ENCODE measurements at regions not wholly inside any gene's neighbourhood (a gene's known extent, or its start where the extent isn't known, plus 50 kb on each side); places are given as distances from the start of the nearest gene placed in this dataset.
"Not testable (repeated sequence)": the region's sequence is repeated elsewhere in the genome, so short reads cannot be mapped to it uniquely, and the experiment has no call there.

DNA sequence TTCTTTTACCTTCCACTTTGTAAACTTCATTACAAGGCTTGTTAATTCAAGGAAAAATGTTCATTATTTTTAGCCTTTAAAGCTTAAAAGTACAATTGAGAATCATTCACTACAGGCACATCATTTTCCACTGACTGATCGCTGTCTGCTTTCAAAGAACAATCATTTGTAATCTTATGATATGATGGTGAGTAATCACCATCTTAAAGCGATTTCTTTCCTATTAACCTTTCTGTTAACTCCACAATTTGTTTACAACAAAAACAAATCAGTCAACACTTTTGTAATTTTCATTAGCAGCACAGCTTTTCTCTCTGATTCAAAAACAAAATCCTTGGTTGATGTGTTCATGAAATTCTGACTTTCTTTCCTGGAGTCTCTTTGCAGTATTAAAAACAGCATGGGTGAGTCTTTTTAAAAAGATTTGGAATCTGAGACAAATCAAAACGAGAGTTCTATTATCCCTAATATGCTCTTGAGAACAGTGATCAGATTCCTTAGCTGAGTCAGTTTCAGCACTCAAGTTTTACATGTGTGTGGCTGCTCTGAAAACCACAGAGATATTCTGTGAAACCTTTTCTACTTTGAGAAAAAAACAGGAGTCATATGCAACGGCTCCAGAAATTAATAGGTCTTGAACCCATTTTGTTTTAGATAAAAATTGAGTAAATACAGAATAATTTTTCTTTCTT, 145.8 kb upstream of the TMPRSS15 start:
- no peak for DNase-seq (ENCODE audit: low read depth in 2 of 3, low spot score in 1 of 3)

DNA sequence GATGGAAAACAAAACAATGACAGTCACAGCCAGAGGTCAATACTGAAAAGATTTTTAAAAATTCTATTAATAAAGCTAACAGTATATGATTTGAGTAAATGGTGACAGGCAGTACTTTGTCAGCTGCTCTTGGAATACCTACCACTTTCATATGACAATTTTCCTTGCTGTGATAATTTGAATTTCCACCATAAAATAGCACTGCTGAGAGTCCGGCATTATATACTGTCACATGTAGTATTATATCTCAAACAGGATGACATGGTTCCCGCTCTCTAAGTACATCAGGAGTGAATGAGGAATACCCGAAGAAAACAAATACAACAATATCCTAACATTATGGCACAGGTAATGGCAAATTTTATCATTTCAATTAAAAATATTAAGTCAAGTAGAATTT, 146.8 kb upstream of the TMPRSS15 start:
- DNase-seq (ENCODE audit: low read depth in 2 of 3, low spot score in 1 of 3) = no peak

DNA sequence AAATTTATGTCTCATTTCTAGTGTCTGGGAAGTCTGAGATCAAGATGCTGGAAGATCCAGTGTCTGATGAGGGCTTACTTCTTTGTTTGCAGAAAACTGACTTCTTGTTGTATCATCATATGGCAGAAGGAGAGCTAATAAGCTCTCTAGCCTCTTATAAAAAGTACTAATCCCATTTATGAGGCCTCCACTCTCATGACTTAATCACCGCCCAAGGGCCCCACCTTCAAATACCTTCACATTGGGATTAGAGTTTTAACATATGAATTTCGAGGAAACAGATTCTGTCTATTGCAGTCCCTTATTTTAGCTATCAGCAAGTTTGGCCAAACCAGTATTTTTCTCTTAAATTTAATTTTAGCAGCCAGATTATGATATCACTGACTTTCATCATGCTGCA, 150.2 kb upstream of the TMPRSS15 start:
- DNase-seq (ENCODE audit: low read depth in 2 of 3, low spot score in 1 of 3) = no peak

DNA sequence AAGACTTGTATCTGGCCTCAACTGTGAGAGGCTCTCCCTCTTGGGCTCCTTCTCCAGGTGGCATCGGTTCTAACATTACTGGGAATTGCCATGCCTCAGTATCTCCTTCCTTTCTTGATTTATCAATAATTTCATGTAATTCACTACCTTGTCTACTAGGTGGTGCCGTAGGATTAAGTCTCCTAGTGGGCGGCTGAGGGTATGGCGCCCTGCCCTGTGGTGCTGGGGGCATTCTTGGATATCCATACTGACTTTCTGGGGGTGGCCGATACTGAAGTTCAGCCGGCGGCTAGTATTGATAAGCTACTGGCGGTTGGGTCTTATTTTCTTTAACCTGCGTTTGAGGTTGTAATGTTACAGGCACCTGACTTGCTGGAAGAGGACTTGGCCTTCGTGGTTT, 164.2 kb upstream of the TMPRSS15 start:
- not testable (repeated sequence) for DNase-seq (ENCODE audit: low read depth in 2 of 3, low spot score in 1 of 3)

DNA sequence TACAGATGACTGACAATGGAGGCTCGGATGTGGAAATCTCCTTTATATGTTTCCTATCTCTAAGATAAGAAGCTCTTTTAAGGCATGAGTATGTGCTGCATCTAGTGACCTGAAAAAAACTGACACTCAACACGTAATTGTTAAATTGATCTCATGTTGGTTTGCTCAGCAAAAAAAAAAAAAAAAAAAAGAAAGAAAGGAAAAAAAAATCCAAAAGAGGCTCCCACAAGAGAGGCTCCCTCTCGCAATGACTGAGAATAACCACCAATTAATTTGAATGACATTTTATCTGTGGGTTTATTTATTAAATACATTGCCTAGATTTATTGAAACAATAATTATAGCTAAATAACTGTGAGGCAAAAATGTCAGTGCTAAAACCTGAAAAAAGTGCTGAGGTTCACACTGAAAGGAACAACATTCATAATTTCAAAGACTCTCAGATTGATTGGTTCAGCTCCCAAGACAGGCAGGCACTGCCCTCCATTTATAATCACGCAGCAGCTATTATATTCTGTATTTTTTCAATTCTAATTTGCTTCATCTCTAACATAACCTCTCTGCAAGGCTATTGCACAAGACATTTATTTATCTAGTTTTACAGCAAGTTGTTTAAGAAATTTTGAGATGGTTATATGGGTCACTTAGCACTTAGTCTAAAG, 184.5 kb upstream of the TMPRSS15 start:
- DNase-seq (ENCODE audit: low read depth in 2 of 3, low spot score in 1 of 3) = no peak

DNA sequence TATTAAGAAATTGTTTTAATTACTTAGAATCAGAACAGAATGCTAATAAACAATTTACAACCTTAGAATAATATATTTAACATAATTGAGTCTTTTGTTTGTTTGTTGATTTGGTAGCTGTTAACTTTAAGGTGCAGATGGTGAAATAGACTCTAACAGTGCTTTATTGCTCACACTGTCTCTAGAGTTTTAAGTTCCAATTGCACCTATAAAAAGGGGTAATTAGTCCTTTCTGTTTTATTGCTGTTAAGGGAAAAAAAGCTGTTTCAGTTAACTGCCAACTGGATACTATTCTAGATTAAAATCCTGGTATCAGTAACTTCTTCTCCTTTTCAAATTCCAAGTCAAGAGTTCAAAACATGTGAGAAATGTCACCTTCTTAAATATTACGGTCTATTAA, 197.6 kb upstream of the TMPRSS15 start:
- DNase-seq (ENCODE audit: low read depth in 2 of 3, low spot score in 1 of 3) = no peak

DNA sequence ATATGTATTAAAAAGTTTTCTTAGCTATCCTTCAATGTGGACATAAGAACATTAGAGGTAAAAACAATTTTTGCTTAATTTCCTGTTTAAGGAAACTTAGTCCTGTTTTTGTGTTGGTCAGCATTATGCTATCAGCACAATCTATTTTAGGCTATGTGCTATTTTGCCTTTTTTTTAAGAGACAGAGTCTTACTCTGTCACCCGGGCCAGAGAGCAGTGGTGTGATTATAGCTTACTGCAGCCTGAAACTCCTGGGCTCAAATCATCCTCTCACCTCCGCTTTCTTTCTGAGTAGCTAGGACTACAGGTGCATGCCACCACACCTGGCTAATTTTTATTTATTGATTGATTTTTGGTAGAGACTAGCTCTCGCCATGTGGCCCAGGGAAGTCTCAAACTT, 199.1 kb upstream of the TMPRSS15 start:
- no peak for DNase-seq (ENCODE audit: low read depth in 2 of 3, low spot score in 1 of 3)

DNA sequence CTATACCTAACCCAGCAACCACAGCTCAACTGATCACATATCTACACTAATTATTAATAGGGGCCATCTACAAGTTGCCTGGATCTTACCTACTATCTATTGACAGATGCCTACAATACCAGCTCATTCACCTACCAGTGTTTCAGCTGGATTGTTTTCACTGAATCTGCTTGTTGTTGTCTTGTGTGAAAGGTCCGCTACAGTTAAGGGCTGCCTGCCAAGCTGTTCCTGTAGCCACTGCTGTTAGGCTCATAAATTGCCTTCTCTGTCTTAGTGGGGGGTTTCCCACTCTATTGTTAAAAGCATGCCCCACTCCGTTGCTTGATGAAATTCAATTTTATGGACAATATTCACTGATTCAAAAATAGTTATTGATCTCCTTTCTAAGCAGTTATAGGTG, 199.7 kb upstream of the TMPRSS15 start:
- no peak for DNase-seq (ENCODE audit: low read depth in 2 of 3, low spot score in 1 of 3)

DNA sequence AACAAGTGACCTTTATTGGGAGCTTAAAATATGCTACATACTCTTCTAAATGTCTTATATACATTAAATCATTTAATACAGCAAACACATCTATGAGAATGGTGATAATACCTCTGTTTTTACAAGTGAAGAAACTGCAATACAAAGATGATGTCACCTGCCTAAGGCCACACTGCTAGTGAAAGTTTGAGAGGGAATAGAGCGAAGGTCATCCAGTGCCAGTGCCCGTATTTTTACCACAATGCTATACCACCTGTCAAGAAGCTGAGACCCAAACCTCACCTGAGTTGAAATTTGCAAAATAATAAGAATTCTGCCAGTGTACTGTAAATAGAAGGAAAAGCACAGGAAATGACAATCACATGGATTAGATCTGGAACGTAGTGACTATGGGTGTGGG, 200.4 kb upstream of the TMPRSS15 start:
- DNase-seq (ENCODE audit: low read depth in 2 of 3, low spot score in 1 of 3) = no peak

DNA sequence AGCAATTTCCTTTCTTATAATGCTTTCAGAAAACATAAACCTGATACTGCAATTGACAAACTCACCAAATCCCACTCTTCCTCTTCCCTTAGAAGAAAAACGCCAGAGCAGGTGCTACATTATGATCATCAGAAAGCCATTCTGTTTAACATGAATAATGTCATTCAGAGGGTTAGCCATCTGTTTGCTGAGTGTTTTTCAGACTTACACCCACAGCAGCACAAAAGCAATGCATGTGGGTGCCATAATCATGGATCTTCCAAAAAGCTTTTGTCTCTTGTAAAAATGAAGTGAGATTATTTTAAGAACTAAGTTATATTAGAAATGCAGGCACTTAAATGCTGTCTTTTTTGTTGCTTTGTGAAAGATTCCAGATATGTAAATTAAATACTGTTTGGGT, 204.6 kb upstream of the TMPRSS15 start:
- no peak for DNase-seq (ENCODE audit: low read depth in 2 of 3, low spot score in 1 of 3)

DNA sequence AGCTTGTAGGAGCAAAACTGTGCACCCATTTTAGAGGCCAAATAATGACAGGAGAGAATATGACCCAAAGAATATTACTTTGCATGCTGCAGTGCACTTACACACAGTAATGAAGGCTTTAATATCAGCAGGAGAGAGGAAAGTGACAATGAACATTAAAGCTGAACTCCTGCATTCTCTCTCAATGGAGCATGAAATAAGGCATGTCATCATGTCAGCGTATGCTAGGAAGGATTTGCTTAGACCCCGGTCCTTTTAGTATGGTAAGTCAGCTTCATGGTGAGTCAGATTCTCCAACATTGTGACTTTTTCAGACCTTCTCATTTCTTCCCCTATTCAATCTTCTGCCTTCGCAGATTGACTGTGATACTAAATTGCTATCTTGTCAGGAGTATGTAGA, 210.7 kb upstream of the TMPRSS15 start:
- no peak for DNase-seq (ENCODE audit: low read depth in 2 of 3, low spot score in 1 of 3)

DNA sequence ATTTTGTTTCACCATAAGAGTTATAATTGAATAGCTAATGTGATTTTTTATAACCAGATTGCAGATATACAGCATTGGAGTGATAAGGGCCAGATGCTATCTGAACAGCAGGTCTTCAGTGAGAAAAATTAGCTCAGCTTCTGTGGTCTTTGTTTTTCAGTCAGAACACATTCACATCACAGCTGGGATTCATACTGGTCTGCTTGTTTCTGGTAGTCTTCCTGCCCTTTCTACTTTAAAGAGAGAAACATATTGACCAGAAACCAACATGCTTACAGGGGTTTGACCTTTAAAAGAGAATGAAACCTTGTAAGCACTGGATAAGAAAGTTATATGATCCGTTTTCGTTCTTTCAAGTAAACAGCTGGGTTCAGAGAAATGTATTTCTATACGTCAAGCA, 213.7 kb upstream of the TMPRSS15 start:
- no peak for DNase-seq (ENCODE audit: low read depth in 2 of 3, low spot score in 1 of 3)

DNA sequence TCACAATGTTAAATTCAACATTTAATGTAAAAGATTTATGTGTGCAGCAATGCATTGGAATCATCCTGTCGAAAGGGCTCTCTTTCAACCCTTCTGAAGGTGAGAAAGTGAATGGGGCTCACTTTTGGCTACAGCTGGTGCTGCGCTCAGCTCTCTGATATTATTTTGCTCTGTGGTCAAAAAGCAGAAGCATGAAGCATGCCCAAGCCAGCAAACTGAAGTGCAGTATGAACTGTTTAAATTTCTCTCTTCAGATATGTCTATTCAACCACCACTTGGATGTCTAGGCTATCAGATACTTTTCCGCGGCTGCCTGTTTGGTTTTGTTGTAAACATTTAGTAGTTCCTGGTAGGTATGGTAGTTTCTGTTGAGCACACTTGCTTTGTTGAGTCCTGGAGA, 216.9 kb upstream of the TMPRSS15 start:
- DNase-seq (ENCODE audit: low read depth in 2 of 3, low spot score in 1 of 3) = no peak

DNA sequence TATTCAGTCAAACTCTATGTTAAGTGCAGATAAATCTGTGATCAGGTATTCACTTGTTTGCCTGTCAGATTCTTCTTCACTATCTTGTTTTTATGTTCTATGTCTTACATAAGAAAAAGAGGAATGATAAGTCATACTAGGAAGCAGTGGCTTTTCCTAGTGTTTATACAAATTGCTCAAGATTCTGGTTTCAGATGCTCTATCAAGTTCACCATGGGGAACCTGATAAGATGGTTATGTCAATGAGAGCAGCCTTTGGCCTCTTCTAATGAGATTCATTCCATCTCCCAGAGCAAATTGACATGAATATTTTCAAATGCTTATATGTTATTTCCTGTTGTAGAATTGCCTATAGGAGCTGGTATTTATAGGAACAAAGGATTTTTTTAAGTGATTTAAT, 218.8 kb upstream of the TMPRSS15 start:
- no peak for DNase-seq (ENCODE audit: low read depth in 2 of 3, low spot score in 1 of 3)

DNA sequence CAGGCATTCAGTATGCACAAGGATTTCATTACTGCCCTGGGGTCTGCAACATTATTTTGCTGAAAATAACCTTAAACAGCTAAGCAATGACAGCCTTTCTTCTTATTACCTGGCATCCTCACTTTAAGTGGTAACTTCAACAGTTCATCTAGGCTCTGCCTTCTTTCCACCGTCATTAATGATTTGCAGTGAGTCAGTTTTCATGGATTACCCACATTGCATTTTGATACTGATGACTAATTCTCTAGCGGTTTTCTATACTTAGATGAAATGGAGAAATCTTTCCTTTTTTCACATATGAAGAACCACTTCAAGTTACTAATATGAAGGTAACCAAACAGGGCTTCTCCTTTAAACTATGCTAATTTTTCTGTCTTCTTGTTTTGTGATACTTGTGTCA, 226.9 kb upstream of the TMPRSS15 start:
- DNase-seq (ENCODE audit: low read depth in 2 of 3, low spot score in 1 of 3) = no peak

DNA sequence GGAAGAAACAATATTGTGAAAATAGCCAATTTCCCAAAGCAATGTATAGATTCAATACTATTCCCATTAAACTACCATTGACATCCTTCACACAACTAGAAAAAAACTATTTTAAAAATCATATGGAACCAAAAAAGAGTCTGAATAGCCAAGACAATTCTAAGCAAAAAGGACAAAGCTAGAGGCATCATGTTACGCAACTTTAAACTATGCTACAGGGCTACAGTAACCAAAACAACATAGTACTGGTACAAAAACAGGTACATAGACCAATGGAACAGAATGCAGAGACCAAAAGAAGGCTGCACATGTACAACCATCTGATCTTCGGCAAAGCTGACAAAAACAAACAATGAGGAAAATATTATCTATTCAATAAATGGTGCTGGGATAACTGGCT, 233.3 kb upstream of the TMPRSS15 start:
- no peak for DNase-seq (ENCODE audit: low read depth in 2 of 3, low spot score in 1 of 3)

DNA sequence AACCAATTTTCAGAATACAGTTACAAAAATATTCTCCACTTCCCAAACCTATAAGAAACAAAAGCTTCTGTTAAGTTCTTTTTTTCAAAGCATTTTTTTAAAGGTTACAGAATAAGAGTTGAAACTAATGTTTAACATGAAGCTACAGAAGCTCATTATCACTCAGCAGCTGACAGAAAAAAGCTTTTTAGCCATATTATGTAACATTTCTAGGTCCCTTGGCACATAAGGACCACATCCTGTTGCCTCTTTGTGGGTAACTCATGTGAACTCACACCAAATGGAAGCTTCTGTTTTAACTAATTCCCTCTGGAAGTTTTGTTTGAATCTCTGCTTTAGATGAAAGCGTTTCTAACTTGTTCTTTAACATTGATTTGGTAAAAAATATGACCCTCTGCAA, 242.5 kb upstream of the TMPRSS15 start:
- no peak for DNase-seq (ENCODE audit: low read depth in 2 of 3, low spot score in 1 of 3)

DNA sequence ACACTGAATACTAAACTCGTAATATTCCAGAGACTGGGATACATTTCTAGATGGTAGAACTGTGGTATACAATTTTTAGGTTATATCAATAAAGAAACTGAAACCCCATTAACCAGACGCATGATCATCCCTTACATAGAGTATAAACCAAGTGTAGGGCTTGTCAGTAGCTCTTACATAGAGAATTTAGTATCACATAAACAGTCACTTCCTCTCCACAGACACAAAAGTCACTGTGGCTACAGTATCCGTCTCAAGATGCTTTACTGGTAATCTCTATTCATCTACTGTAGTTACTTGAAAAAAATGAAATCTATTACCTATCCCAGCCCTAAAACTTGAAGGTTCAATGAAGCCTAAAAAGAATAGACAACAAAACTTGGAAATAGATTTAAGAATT, 252.3 kb upstream of the TMPRSS15 start:
- DNase-seq (ENCODE audit: low read depth in 2 of 3, low spot score in 1 of 3) = no peak

DNA sequence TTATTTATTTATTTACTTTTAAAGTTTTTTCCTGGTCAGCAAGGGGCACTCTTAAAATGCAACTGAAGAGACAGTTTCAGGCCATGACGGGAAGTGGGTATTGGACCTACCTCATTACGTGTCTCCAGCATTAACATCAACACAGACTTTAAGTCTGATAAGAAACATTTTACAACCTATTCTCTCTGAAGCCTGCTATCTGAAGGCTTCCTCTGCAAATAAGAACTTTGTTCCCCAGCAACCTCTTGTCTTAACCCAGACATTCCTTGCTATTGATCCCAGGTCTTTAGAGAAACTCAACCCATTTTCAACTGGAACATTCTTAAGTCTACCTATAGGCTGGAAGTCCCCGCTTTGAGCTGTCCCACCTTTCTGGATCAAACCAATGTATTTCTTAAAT, 258.3 kb upstream of the TMPRSS15 start:
- DNase-seq (ENCODE audit: low read depth in 2 of 3, low spot score in 1 of 3) = no peak

DNA sequence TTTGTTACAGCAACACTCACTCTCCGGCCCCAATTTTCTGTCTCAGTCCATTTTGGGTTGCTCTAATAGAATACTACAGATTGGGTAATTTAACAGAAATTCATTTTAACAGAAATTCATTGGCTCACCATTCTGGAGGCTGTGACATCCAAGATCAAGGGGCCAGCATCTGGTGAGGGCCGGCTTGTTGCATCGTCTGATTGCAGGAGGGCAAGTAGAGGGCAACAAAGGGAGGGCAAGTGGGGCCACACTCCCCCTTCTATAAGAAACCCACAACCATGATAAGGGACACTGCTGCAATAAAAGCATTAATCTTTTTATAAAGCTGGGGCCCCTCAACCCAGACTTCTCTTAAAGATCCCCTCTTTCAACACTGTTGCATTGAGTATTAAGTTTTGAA, 260.1 kb upstream of the TMPRSS15 start:
- no peak for DNase-seq (ENCODE audit: low read depth in 2 of 3, low spot score in 1 of 3)

DNA sequence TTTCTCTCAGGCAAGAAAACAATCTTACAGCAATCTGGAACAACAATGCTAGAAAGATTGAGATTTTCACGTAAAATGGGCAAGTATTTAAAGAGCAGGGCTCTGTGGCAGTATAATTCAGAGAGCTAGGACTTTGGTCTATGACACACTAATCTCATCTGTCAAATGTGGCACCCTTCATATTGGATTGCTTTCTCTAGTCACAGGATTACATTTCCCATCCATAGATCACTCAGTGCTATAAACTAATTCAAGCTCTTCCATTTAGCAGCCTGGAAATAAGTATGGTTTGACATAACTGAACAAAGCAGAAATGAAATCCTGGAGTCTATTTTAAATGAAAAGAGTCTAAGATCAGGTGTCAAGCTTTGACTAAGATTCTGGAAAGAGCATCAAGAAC, 263.1 kb upstream of the TMPRSS15 start:
- DNase-seq (ENCODE audit: low read depth in 2 of 3, low spot score in 1 of 3) = no peak

DNA sequence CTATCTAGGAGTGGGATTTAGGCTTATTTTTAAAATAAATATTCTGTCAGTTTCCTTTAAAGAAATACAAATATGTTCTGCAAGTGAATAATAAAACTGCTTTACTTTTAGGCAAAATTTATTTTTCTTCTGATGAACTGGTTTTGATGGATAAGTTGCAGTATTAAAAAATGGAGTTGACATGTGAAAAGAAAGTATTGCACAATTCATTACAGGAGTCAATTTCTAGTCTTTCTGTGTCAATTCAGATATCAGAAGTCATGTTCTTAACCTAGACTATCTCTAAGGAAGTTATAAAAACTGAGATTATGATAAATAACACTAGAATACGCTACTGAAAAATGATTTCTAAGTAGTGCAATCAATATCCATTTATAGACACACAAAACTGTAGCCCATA, 270.2 kb upstream of the TMPRSS15 start:
- DNase-seq (ENCODE audit: low read depth in 2 of 3, low spot score in 1 of 3) = no peak

DNA sequence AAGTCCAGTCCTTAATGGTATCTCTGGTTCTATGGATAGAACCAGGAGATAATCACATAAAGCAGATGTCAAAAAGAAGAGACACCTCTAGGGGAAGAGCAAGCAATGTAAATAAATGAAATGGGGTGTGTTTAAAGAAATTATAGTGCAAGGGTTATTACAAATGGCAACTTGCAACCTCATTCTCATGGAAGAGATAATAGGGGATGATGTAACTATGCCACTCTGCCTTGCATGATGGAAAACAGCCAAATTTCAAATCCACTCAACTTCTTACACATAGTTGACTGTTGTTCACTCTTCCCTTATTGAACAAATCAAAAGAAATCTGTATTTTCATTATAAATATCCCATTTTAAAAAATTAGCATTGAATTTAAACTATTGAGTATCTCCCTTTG, 274.0 kb upstream of the TMPRSS15 start:
- DNase-seq (ENCODE audit: low read depth in 2 of 3, low spot score in 1 of 3) = no peak
